GM23338 (cell line): ENCODE measurements at regions not wholly inside any gene's neighbourhood (a gene's known extent, or its start where the extent isn't known, plus 50 kb on each side); places are given as distances from the start of the nearest gene placed in this dataset.

Experiments used
- ATAC-seq: fragments of 200-7000 bp; cut with Tn5 transposase; 3 replicates; pipeline ENCODE4 v1.9.1; 2020
- DNase-seq: peaks from one replicate; pipeline ENCODE4 v3.0.0-alpha.2; 2015; ENCODE audit warnings: low spot score
- H2AFZ ChIP-seq: fragments of 200-600 bp; sonication (generic); 2 replicates; pipeline ENCODE4 v1.8.0; 2016; ENCODE audit warnings: antibody characterized with exemption, mild to moderate bottlenecking, moderate library complexity
- H3F3A ChIP-seq: fragments of 200-600 bp; sonication (generic); replicated peaks from 2 replicates; pipeline ENCODE4 v1.8.0; 2017; ENCODE audit warnings: antibody characterized with exemption, mixed run types, low read depth
- H3K27ac ChIP-seq: fragments of 200-600 bp; sonication (generic); 2 replicates; pipeline ENCODE4 v1.6.1; 2016; ENCODE audit warnings: low read depth
- H3K27me3 ChIP-seq: fragments of 200-600 bp; sonication (generic); 2 replicates; pipeline ENCODE4 v1.8.0; 2016; ENCODE audit warnings: mild to moderate bottlenecking, mixed run types, moderate library complexity; ENCODE audit not compliant: insufficient read depth
- H3K36me3 ChIP-seq: fragments of 200-600 bp; sonication (generic); 2 replicates; pipeline ENCODE4 v1.8.0; 2016; ENCODE audit warnings: mild to moderate bottlenecking; ENCODE audit not compliant: insufficient read depth
- H3K4me1 ChIP-seq: fragments of 200-600 bp; sonication (generic); 2 replicates; pipeline ENCODE4 v1.8.0; 2016; ENCODE audit warnings: mild to moderate bottlenecking, moderate library complexity; ENCODE audit not compliant: insufficient read depth
- H3K4me2 ChIP-seq: fragments of 200-600 bp; sonication (generic); 2 replicates; pipeline ENCODE4 v1.7.1; 2017; ENCODE audit warnings: mixed run types
- H3K4me3 ChIP-seq: fragments of 200-600 bp; sonication (generic); 2 replicates; pipeline ENCODE4 v1.6.1; 2016; ENCODE audit warnings: mixed run types
- H3K79me2 ChIP-seq: fragments of 200-600 bp; sonication (generic); replicated peaks from 2 replicates; pipeline ENCODE4 v1.8.0; 2017; ENCODE audit warnings: mild to moderate bottlenecking; ENCODE audit not compliant: insufficient read depth
- H3K9me2 ChIP-seq: fragments of 200-600 bp; sonication (generic); 2 replicates; pipeline ENCODE4 v1.8.0; 2017; ENCODE audit not compliant: insufficient read depth
- H4K20me1 ChIP-seq: fragments of 200-600 bp; sonication (generic); replicated peaks from 2 replicates; pipeline ENCODE4 v1.8.0; 2017; ENCODE audit warnings: mild to moderate bottlenecking; ENCODE audit not compliant: insufficient read depth
- H3K27ac Mint-ChIP-seq: 2 replicates; pipeline ENCODE4 v1.8.0; 2020; ENCODE audit warnings: inconsistent platforms, mild to moderate bottlenecking, moderate library complexity, mixed read lengths
- H3K27me3 Mint-ChIP-seq: 3 replicates; pipeline ENCODE4 v1.8.0; 2022; ENCODE audit warnings: low read depth, mild to moderate bottlenecking, moderate library complexity, mixed read lengths, inconsistent platforms; ENCODE audit not compliant: insufficient read depth, poor library complexity
- H3K36me3 Mint-ChIP-seq: 3 replicates; pipeline ENCODE4 v1.8.0; 2021; ENCODE audit warnings: low read depth, mild to moderate bottlenecking, inconsistent platforms, moderate library complexity, mixed read lengths
- H3K4me1 Mint-ChIP-seq: 3 replicates; pipeline ENCODE4 v1.8.0; 2020; ENCODE audit warnings: mild to moderate bottlenecking, inconsistent platforms, mixed read lengths
- H3K4me3 Mint-ChIP-seq: 3 replicates; pipeline ENCODE4 v1.8.0; 2021; ENCODE audit warnings: moderate library complexity, mild to moderate bottlenecking, inconsistent platforms, mixed read lengths
- H3K9me3 Mint-ChIP-seq: 3 replicates; pipeline ENCODE4 v1.8.0; 2020; ENCODE audit warnings: moderate library complexity, mild to moderate bottlenecking, inconsistent platforms, mixed read lengths
- CREB1 ChIP-seq: fragments of 250-450 bp; sonication (Bioruptor Pico); IDR thresholded peaks from 2 replicates; pipeline ENCODE4 v1.5.0; 2020; ENCODE audit warnings: low read depth, mild to moderate bottlenecking, moderate library complexity
- CTCF ChIP-seq, 2 experiments: fragments of 200-600 bp in 1 of 2; sonication (generic) in 1 of 2; conservative IDR thresholded peaks; 2 replicates each; pipeline versions ENCODE4 v1.5.1 to v1.6.1; 2016 to 2017; ENCODE audit warnings: antibody characterized with exemption in 2 of 2, low read depth in 2 of 2, mild to moderate bottlenecking in 2 of 2, moderate library complexity in 1 of 2
- EZH2 ChIP-seq: fragments of 200-600 bp; sonication (generic); IDR thresholded peaks from one replicate; pipeline ENCODE4 v1.8.0; 2017; ENCODE audit warnings: antibody characterized with exemption, mild to moderate bottlenecking, low read depth; ENCODE audit not compliant: unreplicated experiment
- JUNB ChIP-seq: IDR thresholded peaks from one replicate; pipeline ENCODE4 v1.6.1; 2016; ENCODE audit warnings: antibody characterized with exemption; ENCODE audit not compliant: unreplicated experiment
- NANOG ChIP-seq: IDR thresholded peaks from 2 replicates; pipeline ENCODE4 v1.6.1; 2016; ENCODE audit warnings: antibody characterized with exemption, borderline replicate concordance
- POLR2AphosphoS5 ChIP-seq: IDR thresholded peaks from 2 replicates; pipeline ENCODE4 v1.6.1; 2016; ENCODE audit warnings: antibody characterized with exemption, low read depth
- REST ChIP-seq: IDR thresholded peaks from one replicate; pipeline ENCODE4 v1.6.1; 2018; ENCODE audit warnings: antibody characterized with exemption; ENCODE audit not compliant: unreplicated experiment
- STAT1 ChIP-seq: IDR thresholded peaks from one replicate; pipeline ENCODE4 v1.6.1; 2016; ENCODE audit warnings: antibody characterized with exemption; ENCODE audit not compliant: unreplicated experiment
- ZNF331 ChIP-seq: fragments of 250-450 bp; sonication (Bioruptor Pico); IDR thresholded peaks from 2 replicates; pipeline ENCODE4 v1.5.0; 2020; ENCODE audit warnings: low read depth, mild to moderate bottlenecking, moderate library complexity
- ZNF462 ChIP-seq: fragments of 250-450 bp; sonication (Bioruptor Pico); IDR thresholded peaks from 2 replicates; pipeline ENCODE4 v1.5.0; 2020; ENCODE audit warnings: mild to moderate bottlenecking, moderate library complexity

- Mint-ChIP-seq H3K4me3 (peak overlapping the region; percentile 27; the same call in 2 of the 3 replicates), H3K4me1 (peaks cover 43% of the 10 kb centered on the region), H3K9me3 (no peaks in the 10 kb centered on the region), H3K36me3 (no peaks in the 10 kb centered on the region), H3K27me3 (peaks cover 4% of the 10 kb centered on the region), H3K27ac (no peak overlapping the region)
- Histone ChIP-seq H3K9me2 (no peaks in the 10 kb centered on the region), H4K20me1 (no peaks in the 10 kb centered on the region), H3K4me2 (peak overlapping the region; percentile 62), H3K27me3 (no peaks in the 10 kb centered on the region), H3K4me1 (peaks cover 40% of the 10 kb centered on the region), H3K36me3 (no peaks in the 10 kb centered on the region), H2AFZ (no peak overlapping the region), H3K79me2 (no peaks in the 10 kb centered on the region), H3K4me3 (no peak overlapping the region), H3F3A (no peaks in the 10 kb centered on the region), H3K27ac (no peak overlapping the region)
- TF ChIP-seq NANOG (peak; percentile 52; the same call in 1 of the 2 replicates), CREB1 (CRISPR knock-in tag) (no peak)
- peak; percentile 62 for DNase-seq
- ATAC-seq, result peak; percentile 61
These were observed 115.7 kb downstream of the OGFRL1 start for GRCh38 chr6:71404145-71404966.

GRCh38 chr6:71404967-71405278 lies 116.3 kb downstream of the OGFRL1 start:
- DNase-seq (no peak), ATAC-seq (no peak)
- Histone ChIP-seq H3K9me2 (no peaks in the 10 kb centered on the region), H3K27ac (no peak overlapping the region), H3K27me3 (no peaks in the 10 kb centered on the region), H3F3A (no peaks in the 10 kb centered on the region), H3K79me2 (no peaks in the 10 kb centered on the region), H4K20me1 (no peaks in the 10 kb centered on the region), H3K36me3 (no peaks in the 10 kb centered on the region), H3K4me3 (no peak overlapping the region), H3K4me1 (peaks cover 40% of the 10 kb centered on the region), H2AFZ (no peak overlapping the region), H3K4me2 (peak overlapping the region; percentile 62)
- Mint-ChIP-seq H3K36me3 (no peaks in the 10 kb centered on the region), H3K4me3 (peak overlapping the region; percentile 27; the same call in 2 of the 3 replicates), H3K9me3 (no peaks in the 10 kb centered on the region), H3K27ac (no peak overlapping the region), H3K27me3 (peaks cover 4% of the 10 kb centered on the region), H3K4me1 (peaks cover 43% of the 10 kb centered on the region)
- TF ChIP-seq CTCF (conservative IDR thresholded peaks at IDR 0.05; ENCODE audit: low read depth in 2 of 2) (no peak), REST (no peak), ZNF462 (CRISPR knock-in tag) (no peak), CREB1 (CRISPR knock-in tag) (no peak), EZH2 (no peak), ZNF331 (no peak), NANOG (no peak), STAT1 (no peak), POLR2AphosphoS5 (no peak), JUNB (no peak)
